PC-9 (cell line): ENCODE measurements at regions not wholly inside any gene's neighbourhood (a gene's known extent, or its start where the extent isn't known, plus 50 kb on each side); places are given as distances from the start of the nearest gene placed in this dataset.

ENCODE experiments used
- BruUV-seq: library from RNA; stranded (reverse); fragments of 400-500 nt; replicated peaks from 2 replicates; lab custom pipeline; 2021; lab: Mats Ljungman, UMichigan
- CTCF ChIA-PET: fragments of 300-600 bp; sonication (Branson Sonifier 250); formaldehyde crosslinking; loops from one replicate; lab custom pipeline; 2022; ENCODE audit warnings: antibody characterized with exemption; lab: Charles Lee
- POLR2A ChIA-PET: fragments of 300-600 bp; sonication (Branson Sonifier 250); formaldehyde crosslinking; loops from one replicate; lab custom pipeline; 2022; ENCODE audit warnings: antibody characterized with exemption; ENCODE audit not compliant: unreplicated experiment; lab: Charles Lee
- DNase-seq, 2 experiments: peaks; one replicate each; pipeline versions ENCODE4 v3.0.0 to v3.0.0-alpha.2; 2015 to 2022; ENCODE audit warnings: mixed read lengths in 1 of 2
- H2AFZ ChIP-seq: fragments of 200-600 bp; sonication (generic); 2 replicates; pipeline ENCODE4 v1.8.1; 2017; ENCODE audit warnings: antibody characterized with exemption
- H3F3A ChIP-seq: fragments of 200-600 bp; sonication (generic); 2 replicates; pipeline ENCODE4 v1.8.1; 2017; ENCODE audit warnings: antibody characterized with exemption, mild to moderate bottlenecking, low read depth; ENCODE audit not compliant: insufficient read depth
- H3K27ac ChIP-seq: fragments of 200-600 bp; sonication (generic); 2 replicates; pipeline ENCODE4 v1.6.1; 2016; ENCODE audit warnings: mixed run types
- H3K27me3 ChIP-seq: fragments of 200-600 bp; sonication (generic); 2 replicates; pipeline ENCODE4 v1.6.1; 2016; ENCODE audit warnings: low read depth, mixed run types; ENCODE audit not compliant: insufficient read depth
- H3K36me3 ChIP-seq: fragments of 200-600 bp; sonication (generic); 2 replicates; pipeline ENCODE4 v1.6.1; 2016; ENCODE audit warnings: low read depth, mixed run types
- H3K4me1 ChIP-seq: fragments of 200-600 bp; sonication (generic); replicated peaks from 2 replicates; pipeline ENCODE4 v1.6.1; 2016; ENCODE audit warnings: mixed run types; ENCODE audit not compliant: insufficient read depth
- H3K4me2 ChIP-seq: fragments of 200-600 bp; sonication (generic); 2 replicates; pipeline ENCODE4 v1.6.1; 2017; ENCODE audit warnings: mixed run types
- H3K4me3 ChIP-seq: fragments of 200-600 bp; sonication (generic); 2 replicates; pipeline ENCODE4 v1.6.1; 2016; ENCODE audit warnings: mixed run types
- H3K79me2 ChIP-seq: fragments of 200-600 bp; sonication (generic); 2 replicates; pipeline ENCODE4 v1.6.1; 2017; ENCODE audit warnings: low read depth, mixed run types
- H3K9me2 ChIP-seq: fragments of 200-600 bp; sonication (generic); 2 replicates; pipeline ENCODE4 v1.8.1; 2017; ENCODE audit warnings: mild to moderate bottlenecking; ENCODE audit not compliant: insufficient read depth
- H3K9me3 ChIP-seq: fragments of 200-600 bp; sonication (generic); 2 replicates; pipeline ENCODE4 v1.8.1; 2016; ENCODE audit warnings: low read depth; ENCODE audit not compliant: insufficient read depth
- H4K20me1 ChIP-seq: fragments of 200-600 bp; sonication (generic); 2 replicates; pipeline ENCODE4 v1.8.1; 2017; ENCODE audit not compliant: insufficient read depth
- CTCF ChIP-seq: fragments of 200-600 bp; sonication (generic); conservative IDR thresholded peaks from 2 replicates; pipeline ENCODE4 v1.6.1; 2017; ENCODE audit warnings: mixed run types, antibody characterized with exemption, mild to moderate bottlenecking, moderate library complexity
- EZH2 ChIP-seq: fragments of 200-600 bp; sonication (generic); IDR thresholded peaks from 2 replicates; pipeline ENCODE4 v1.8.0; 2017; ENCODE audit warnings: antibody characterized with exemption, low read depth
- intact Hi-C: fragments of 100-400 bp; cut with micrococcal nuclease; formaldehyde crosslinking; loops from one replicate; pipeline ENCODE4 v1.10.0; 2022; ENCODE audit not compliant: unreplicated experiment

- no peaks in the 10 kb centered on the region for H4K20me1 ChIP-seq
- no peaks in the 10 kb centered on the region for H3K27me3 ChIP-seq
- H3K9me3 ChIP-seq = no peaks in the 10 kb centered on the region
- no peak for DNase-seq
- intact Hi-C loops = no loop called here
- H3K4me1 ChIP-seq = no peaks in the 10 kb centered on the region
- TF ChIP-seq CTCF (no peak), EZH2 (no peak)
- H3K4me3 ChIP-seq = no peak overlapping the region
- H3K36me3 ChIP-seq = no peaks in the 10 kb centered on the region
- ChIA-PET CTCF (no interaction called here), POLR2A (no interaction called here)
- H3F3A ChIP-seq = no peaks in the 10 kb centered on the region
- H3K9me2 ChIP-seq = no peaks in the 10 kb centered on the region
- no TSS peak for BruUV-seq
- no peak overlapping the region for H3K4me2 ChIP-seq
- H3K79me2 ChIP-seq = no peaks in the 10 kb centered on the region
- H2AFZ ChIP-seq = no peak overlapping the region
- H3K27ac ChIP-seq = no peak overlapping the region
Measured at GRCh38 chr11:82239498-82239897, 494.2 kb downstream of the FAM181B start.

DNA sequence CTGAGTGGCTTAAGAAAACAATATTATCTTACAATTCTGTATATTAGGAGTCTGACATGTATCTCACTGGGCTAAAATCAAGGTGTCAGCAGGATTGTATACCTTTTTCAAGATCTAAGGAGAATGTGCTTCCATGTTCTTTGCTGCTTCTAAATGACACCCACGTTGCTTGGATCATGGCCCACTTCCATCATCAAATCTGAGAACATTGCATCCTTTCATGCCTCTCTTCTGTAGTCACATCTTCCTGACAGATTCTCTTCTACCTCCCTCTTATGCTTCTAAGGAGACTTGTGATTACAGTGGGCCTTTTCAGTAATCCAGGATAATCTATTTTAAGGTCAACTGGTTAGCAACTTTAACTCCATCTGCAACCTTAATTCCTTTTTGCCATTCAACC lies 499.4 kb downstream of the FAM181B start:
- Histone ChIP-seq H3K9me3 (no peaks in the 10 kb centered on the region), H3K27ac (no peak overlapping the region), H3K4me1 (no peaks in the 10 kb centered on the region), H3K4me3 (no peak overlapping the region), H3K9me2 (no peaks in the 10 kb centered on the region), H4K20me1 (no peaks in the 10 kb centered on the region), H3K27me3 (no peaks in the 10 kb centered on the region), H2AFZ (no peak overlapping the region), H3K4me2 (no peak overlapping the region), H3K79me2 (no peaks in the 10 kb centered on the region), H3F3A (no peaks in the 10 kb centered on the region), H3K36me3 (no peaks in the 10 kb centered on the region)
- intact Hi-C loops = no loop called here
- no peak for TF ChIP-seq CTCF
- no peak for TF ChIP-seq EZH2
- no peak for DNase-seq
- BruUV-seq = no TSS peak
- ChIA-PET POLR2A (no interaction called here), CTCF (no interaction called here)

- no peaks in the 10 kb centered on the region for H3K9me3 ChIP-seq
- H2AFZ ChIP-seq = no peak overlapping the region
- intact Hi-C loops = no loop called here
- POLR2A ChIA-PET = no interaction called here
- no peaks in the 10 kb centered on the region for H3K36me3 ChIP-seq
- H3K79me2 ChIP-seq = no peaks in the 10 kb centered on the region
- TF ChIP-seq CTCF = no peak
- no TSS peak for BruUV-seq
- no peak for DNase-seq
- H3K9me2 ChIP-seq = no peaks in the 10 kb centered on the region
- CTCF ChIA-PET = no interaction called here
- no peaks in the 10 kb centered on the region for H4K20me1 ChIP-seq
- no peaks in the 10 kb centered on the region for H3K4me1 ChIP-seq
- no peak overlapping the region for H3K4me3 ChIP-seq
- H3K27me3 ChIP-seq = no peaks in the 10 kb centered on the region
- no peak overlapping the region for H3K27ac ChIP-seq
- no peak overlapping the region for H3K4me2 ChIP-seq
- H3F3A ChIP-seq = no peaks in the 10 kb centered on the region
Measured at GRCh38 chr11:82233201-82233600, 500.5 kb downstream of the FAM181B start.
